ENCODE measurements at regions not wholly inside any gene's neighbourhood (a gene's known extent, or its start where the extent isn't known, plus 50 kb on each side); places are given as distances from the start of the nearest gene placed in this dataset.

GRCh38 chr3:61360297-61360965 lies 109.2 kb upstream of the FHIT start:
- no peak for TF ChIP-seq CTCF (IDR thresholded peaks at IDR 0.05; ENCODE audit: low read depth, low read length, poor library complexity, severe bottlenecking)
- no peak for TF ChIP-seq EZH2phosphoT487 (IDR thresholded peaks at IDR 0.05; ENCODE audit: borderline replicate concordance, low read length)

Data from DOHH2 (cell line).